Suprapubic skin (tissue), 4 donors: ENCODE measurements at regions not wholly inside any gene's neighbourhood (a gene's known extent, or its start where the extent isn't known, plus 50 kb on each side); places are given as distances from the start of the nearest gene placed in this dataset.

Experiments used
- CTCF ChIP-seq, 2 donors: fragments of 200-600 bp in 1 of 2; fragments of 450-650 bp in 1 of 2; sonication (generic) in 1 of 2; IDR thresholded peaks; one replicate each; pipeline ENCODE4 v1.5.1; 2016 to 2019; ENCODE audit warnings: antibody characterized with exemption in 2 of 2, mild to moderate bottlenecking in 1 of 2, moderate library complexity in 1 of 2
- EP300 ChIP-seq: sonication (generic); formaldehyde crosslinking; IDR thresholded peaks from one replicate; pipeline ENCODE4 v1.6.1; 2017; ENCODE audit warnings: antibody characterized with exemption
- POLR2A ChIP-seq, 2 donors: fragments of 450-650 bp; IDR thresholded peaks; one replicate each; pipeline ENCODE4 v1.6.1; 2017; ENCODE audit warnings: antibody characterized with exemption in 2 of 2, mild to moderate bottlenecking in 2 of 2, moderate library complexity in 2 of 2
- POLR2AphosphoS5 ChIP-seq, 3 donors: sonication (generic); formaldehyde crosslinking; IDR thresholded peaks; one replicate each; pipeline ENCODE4 v1.6.1; 2017; ENCODE audit warnings: antibody characterized with exemption in 3 of 3

GRCh38 chr3:118765636-118766305 lies 268.9 kb downstream of the IGSF11 start:
- TF ChIP-seq CTCF (IDR thresholded peaks at IDR 0.05) (no peak), POLR2A (IDR thresholded peaks at IDR 0.05) (no peak), POLR2AphosphoS5 (IDR thresholded peaks at IDR 0.05) (no peak), EP300 (no peak)
